GM18505 (cell line): ENCODE measurements at regions not wholly inside any gene's neighbourhood (a gene's known extent, or its start where the extent isn't known, plus 50 kb on each side); places are given as distances from the start of the nearest gene placed in this dataset.
"Not testable (repeated sequence)": the region's sequence is repeated elsewhere in the genome, so short reads cannot be mapped to it uniquely, and the experiment has no call there.

Source experiments
- ATAC-seq: cut with Tn5 transposase; IDR thresholded peaks from one replicate; pipeline ENCODE4 v1.9.1; 2021; ENCODE audit not compliant: unreplicated experiment
- POLR2A ChIP-seq: IDR thresholded peaks from 4 replicates; pipeline ENCODE4 v1.6.1; 2011; ENCODE audit warnings: borderline replicate concordance; ENCODE audit not compliant: insufficient read depth, insufficient read length; ENCODE audit errors: extremely low read depth

DNA sequence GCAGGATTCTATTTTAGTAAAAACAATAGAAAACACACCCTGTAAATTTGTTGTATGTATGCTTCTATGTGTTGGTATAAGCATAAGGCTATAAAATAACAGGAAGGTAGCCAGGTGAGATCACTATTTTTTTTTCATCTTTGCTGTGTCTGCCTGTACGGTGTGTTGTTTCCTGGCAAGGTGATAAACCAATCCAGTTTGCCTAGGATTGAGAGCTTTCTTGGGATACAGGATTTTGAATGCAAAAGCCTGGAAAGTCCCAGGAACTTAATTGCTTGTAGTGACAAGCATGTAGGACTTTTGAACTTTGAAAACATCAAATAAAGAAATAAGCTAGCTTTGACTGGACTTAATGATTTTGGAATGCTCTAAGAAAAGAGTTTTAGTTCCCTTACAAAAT, 83.3 kb upstream of the RORB start:
- TF ChIP-seq POLR2A = no peak
- no peak for ATAC-seq

DNA sequence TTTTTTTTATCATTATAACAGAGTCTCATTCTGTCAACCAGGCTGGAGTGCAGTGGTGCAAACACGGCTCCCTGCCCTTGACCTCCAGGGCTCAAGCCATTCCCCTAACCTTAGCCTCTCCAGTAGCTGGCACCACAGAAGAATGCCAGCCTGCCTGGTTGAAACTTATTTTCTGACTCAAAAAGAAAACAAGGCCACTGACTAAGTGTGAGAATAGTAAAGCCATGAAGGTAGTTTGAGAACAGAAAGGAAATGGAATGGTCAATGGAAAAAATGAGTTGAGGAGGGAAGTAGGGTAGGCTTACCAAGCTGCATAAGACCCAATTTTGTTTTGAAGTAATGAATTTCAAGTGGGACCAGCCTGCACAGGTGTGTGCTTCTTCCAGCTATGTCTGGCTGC, 82.8 kb upstream of the RORB start:
- no peak for TF ChIP-seq POLR2A
- no peak for ATAC-seq

DNA sequence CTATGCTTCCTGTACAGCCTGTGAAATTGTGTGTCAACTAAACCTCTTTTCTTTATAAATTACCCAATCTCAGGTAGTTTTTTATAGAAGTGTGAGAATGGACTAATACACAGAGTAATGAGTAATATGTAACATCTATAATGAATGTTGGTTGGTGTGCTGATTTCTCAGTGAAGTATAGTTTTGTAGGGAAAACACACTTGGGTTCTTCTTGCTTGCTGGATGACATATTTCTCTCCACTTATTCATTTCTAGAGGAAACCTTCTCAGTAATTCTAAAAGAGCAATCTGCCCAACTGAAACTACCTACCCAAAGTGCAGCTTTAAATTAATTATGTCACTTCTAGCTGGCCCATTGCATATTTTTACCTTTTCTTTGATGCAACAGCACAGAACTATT, 81.1 kb upstream of the RORB start:
- ATAC-seq = no peak
- TF ChIP-seq POLR2A = no peak

DNA sequence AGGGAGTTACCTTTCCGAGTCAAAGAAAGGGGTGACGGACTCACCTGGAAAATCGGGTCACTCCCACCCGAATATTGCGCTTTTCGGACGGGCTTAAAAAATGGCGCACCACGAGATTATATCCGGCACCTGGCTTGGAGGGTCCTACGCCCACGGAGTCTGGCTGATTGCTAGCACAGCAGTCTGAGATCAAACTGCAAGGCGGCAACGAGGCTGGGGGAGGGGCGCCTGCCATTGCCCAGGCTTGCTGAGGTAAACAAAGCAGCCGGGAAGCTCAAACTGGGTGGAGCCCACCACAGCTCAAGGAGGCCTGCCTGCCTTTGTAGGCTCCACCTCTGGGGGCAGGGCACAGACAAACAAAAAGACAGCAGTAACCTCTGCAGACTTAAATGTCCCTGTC, 72.6 kb upstream of the RORB start:
- not testable (repeated sequence) for ATAC-seq

DNA sequence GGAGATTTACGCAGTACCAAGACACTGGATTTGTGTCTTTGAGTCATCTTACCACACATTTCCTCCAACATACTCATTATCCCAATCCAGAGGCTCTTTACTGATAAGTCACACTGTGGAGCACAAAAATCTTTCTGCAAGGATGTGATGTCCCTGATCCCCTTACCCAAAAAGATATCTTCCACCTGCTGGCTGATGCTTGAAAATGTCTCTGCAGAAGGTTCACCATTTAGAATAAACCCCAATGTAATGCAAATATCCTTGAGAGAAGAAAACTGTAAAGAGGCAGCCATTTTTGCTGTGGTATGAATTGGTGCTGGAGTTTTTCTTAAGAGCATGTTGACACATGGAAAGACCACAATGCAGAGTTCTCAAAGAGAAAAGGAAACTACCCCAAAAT, 65.7 kb upstream of the RORB start:
- TF ChIP-seq POLR2A = no peak
- no peak for ATAC-seq

DNA sequence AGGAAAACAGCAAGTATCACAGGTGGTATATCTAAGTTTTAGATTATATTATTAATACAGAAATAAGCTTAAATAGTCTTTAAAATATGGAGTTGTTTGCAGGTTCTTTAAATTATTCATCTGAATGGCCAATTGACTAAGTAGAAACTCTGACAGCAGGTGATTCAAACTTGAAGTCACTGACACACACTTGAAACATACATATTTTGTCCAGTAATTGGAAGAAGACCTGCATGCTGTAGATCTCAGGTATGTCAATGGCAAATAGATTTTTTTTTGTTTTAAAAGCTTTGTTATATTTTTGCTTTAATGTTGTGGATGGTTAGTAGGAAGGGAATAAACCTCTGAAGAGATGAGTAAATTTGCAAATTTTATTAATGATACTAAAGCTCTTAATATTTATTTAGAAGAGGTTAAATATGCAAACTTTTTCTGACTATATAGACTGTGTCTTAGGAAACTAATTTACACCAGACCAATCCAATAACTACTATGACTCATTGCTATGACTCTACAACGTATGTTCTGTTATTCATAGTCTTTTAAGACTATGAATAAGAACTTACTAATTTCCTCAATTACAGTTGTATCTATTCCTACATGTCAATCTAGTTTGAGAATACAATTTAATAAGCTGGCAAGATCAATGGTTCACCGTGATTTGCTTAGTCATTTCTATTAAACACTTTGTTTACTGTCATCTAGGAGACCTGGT, 53.9 kb upstream of the RORB start:
- no peak for ATAC-seq
- TF ChIP-seq POLR2A = no peak

DNA sequence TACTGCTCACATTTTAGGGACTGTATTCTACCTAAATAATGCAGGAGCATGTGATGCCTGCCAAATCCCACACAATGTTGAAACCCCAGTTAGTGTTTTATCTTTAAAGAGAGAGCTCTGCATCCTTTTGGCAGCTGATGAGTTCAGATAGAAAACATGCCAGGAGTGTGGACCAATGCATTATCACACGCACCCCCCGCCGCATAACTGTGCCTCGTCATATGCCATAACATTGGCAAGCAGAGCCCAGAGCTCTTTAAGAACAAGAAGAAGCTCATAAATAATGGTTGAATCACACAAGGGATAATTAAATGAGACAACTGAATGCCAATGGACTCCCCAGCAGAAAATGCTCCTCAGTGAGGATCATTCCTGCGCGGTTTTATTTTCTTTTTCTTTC, 52.8 kb upstream of the RORB start:
- no peak for ATAC-seq
- TF ChIP-seq POLR2A = no peak
